ENCODE measurements at regions not wholly inside any gene's neighbourhood (a gene's known extent, or its start where the extent isn't known, plus 50 kb on each side); places are given as distances from the start of the nearest gene placed in this dataset.
A peak's percentile ranks its signal among the peaks of the same experiment; 100 is the strongest.

DNA sequence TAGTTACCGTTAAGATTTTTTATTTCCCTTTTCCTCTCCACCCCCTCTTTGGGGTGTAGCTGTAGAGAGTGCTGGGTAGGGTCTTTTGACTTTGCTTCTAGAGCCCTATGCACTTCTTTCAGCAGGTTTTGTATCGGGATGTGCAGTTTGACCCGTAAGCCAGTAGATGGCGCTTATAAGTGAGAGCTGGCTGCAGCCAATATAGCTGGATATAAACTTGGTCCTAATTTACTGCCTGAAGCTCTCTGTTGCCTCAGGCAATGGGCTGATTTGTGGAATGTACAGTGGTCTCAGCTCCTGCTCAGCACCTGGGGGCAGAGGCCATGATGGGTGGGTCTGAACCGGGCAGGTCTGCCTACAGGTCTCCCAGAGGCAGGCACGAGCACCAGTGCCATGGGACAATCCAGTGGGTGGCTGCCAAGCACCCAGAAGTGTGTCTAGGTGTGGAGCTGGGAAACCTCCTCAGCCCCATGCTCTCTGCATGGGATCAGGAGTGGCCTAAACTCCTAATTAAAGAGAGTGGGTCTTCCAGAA lies 146.5 kb downstream of the SPANXN1 start:
- peaks cover 0 to 2% (median 0%) of the 10 kb centered on the region in 3 donors for H3K27me3 Mint-ChIP-seq (ENCODE audit: low read depth in 3 of 3)
- H3K4me3 Mint-ChIP-seq: no peak overlapping the region
- H3K4me3 ChIP-seq (replicated peaks in 1 of 3; ENCODE audit: low read depth in 2 of 3, low read length in 3 of 3): no peak overlapping the region
- H4K20me1 ChIP-seq (ENCODE audit: insufficient read depth, low read length): no peaks in the 10 kb centered on the region
- no peaks in the 10 kb centered on the region for H3K36me3 Mint-ChIP-seq
- intact Hi-C loops (cut with micrococcal nuclease): no loop called here
- no peaks in the 10 kb centered on the region for H3K4me1 Mint-ChIP-seq
- no peaks in the 10 kb centered on the region for H3K27me3 ChIP-seq (ENCODE audit: control insufficient read depth in 2 of 2, insufficient read depth in 2 of 2, low read length in 2 of 2)
- WGBS (ENCODE audit: insufficient coverage): 0% methylated on average over 1 of the region's 6 CpGs
- TF ChIP-seq, protein P1, sequence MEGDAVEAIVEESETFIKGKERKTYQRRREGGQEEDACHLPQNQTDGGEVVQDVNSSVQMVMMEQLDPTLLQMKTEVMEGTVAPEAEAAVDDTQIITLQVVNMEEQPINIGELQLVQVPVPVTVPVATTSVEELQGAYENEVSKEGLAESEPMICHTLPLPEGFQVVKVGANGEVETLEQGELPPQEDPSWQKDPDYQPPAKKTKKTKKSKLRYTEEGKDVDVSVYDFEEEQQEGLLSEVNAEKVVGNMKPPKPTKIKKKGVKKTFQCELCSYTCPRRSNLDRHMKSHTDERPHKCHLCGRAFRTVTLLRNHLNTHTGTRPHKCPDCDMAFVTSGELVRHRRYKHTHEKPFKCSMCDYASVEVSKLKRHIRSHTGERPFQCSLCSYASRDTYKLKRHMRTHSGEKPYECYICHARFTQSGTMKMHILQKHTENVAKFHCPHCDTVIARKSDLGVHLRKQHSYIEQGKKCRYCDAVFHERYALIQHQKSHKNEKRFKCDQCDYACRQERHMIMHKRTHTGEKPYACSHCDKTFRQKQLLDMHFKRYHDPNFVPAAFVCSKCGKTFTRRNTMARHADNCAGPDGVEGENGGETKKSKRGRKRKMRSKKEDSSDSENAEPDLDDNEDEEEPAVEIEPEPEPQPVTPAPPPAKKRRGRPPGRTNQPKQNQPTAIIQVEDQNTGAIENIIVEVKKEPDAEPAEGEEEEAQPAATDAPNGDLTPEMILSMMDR (IDR thresholded peaks at IDR 0.05): peak; percentile 10
- H2AFZ ChIP-seq (ENCODE audit: insufficient read depth, low read depth, low read length, poor library complexity, severe bottlenecking): no peak overlapping the region
- no peak overlapping the region for H3K27ac Mint-ChIP-seq
- no peak overlapping the region for H3K9ac ChIP-seq (ENCODE audit: insufficient read depth, low read length, poor library complexity, severe bottlenecking)
- H3K36me3 ChIP-seq (replicated peaks in 1 of 2; ENCODE audit: control insufficient read depth in 1 of 2, insufficient read depth in 2 of 2, low read length in 2 of 2): no peaks in the 10 kb centered on the region
- no peak overlapping the region for H3K27ac ChIP-seq (ENCODE audit: low read depth in 1 of 2, low read length in 2 of 2)
- H3K79me2 ChIP-seq (ENCODE audit: insufficient read depth, low read length): no peaks in the 10 kb centered on the region
- no peak overlapping the region for H3K4me2 ChIP-seq (replicated peaks; ENCODE audit: extremely low read depth, low read length, poor library complexity, severe bottlenecking)
- H3K4me1 ChIP-seq (ENCODE audit: control insufficient read depth in 1 of 2, insufficient read depth in 2 of 2, low read length in 2 of 2): no peaks in the 10 kb centered on the region
- DNase-seq: no peak
- no peaks in the 10 kb centered on the region for H3K9me3 ChIP-seq (replicated peaks in 1 of 2; ENCODE audit: control insufficient read depth in 1 of 2, insufficient read depth in 1 of 2, low read length in 2 of 2)
- H3K9me3 Mint-ChIP-seq: peaks cover 0 to 2% (median 0%) of the 10 kb centered on the region in 7 donors

DNA sequence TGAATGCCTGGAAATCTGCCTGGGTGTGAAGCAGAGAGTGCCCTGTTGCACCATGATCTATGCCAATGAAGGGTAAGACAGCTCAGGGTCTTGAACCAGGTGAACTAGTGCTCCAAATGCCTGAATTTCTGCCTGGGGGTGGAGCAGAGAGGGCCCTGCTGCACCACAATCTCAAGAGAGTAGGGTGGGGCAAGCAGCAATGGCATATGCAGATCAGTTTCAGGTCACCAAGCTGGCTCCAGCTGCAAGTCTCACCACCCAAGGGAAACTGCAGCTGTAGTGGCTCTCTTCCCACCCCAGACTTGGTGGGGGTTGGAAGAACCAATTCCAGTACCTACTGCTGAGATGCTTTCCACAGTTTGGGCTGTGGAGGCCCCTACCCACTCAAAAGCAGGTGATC lies 147.0 kb downstream of the SPANXN1 start:
- Histone ChIP-seq H2AFZ (ENCODE audit: insufficient read depth, low read depth, low read length, poor library complexity, severe bottlenecking) (no peak overlapping the region), H3K9me3 (replicated peaks in 1 of 2; ENCODE audit: control insufficient read depth in 1 of 2, insufficient read depth in 1 of 2, low read length in 2 of 2) (no peaks in the 10 kb centered on the region), H3K4me2 (replicated peaks; ENCODE audit: extremely low read depth, low read length, poor library complexity, severe bottlenecking) (no peak overlapping the region), H3K27ac (ENCODE audit: low read depth in 1 of 2, low read length in 2 of 2) (no peak overlapping the region), H3K9ac (ENCODE audit: insufficient read depth, low read length, poor library complexity, severe bottlenecking) (no peak overlapping the region), H3K36me3 (replicated peaks in 1 of 2; ENCODE audit: control insufficient read depth in 1 of 2, insufficient read depth in 2 of 2, low read length in 2 of 2) (no peaks in the 10 kb centered on the region), H3K27me3 (ENCODE audit: control insufficient read depth in 2 of 2, insufficient read depth in 2 of 2, low read length in 2 of 2) (no peaks in the 10 kb centered on the region), H3K4me1 (ENCODE audit: control insufficient read depth in 1 of 2, insufficient read depth in 2 of 2, low read length in 2 of 2) (no peaks in the 10 kb centered on the region), H3K4me3 (replicated peaks in 1 of 3; ENCODE audit: low read depth in 2 of 3, low read length in 3 of 3) (no peak overlapping the region), H3K79me2 (ENCODE audit: insufficient read depth, low read length) (no peaks in the 10 kb centered on the region), H4K20me1 (ENCODE audit: insufficient read depth, low read length) (no peaks in the 10 kb centered on the region)
- no peak overlapping the region for H3K27ac Mint-ChIP-seq
- DNase-seq: no peak
- H3K9me3 Mint-ChIP-seq: peaks cover 0 to 2% (median 0%) of the 10 kb centered on the region in 7 donors
- intact Hi-C loops (cut with micrococcal nuclease): no loop called here
- H3K4me3 Mint-ChIP-seq: no peak overlapping the region
- H3K36me3 Mint-ChIP-seq: no peaks in the 10 kb centered on the region
- H3K4me1 Mint-ChIP-seq: no peaks in the 10 kb centered on the region
- TF ChIP-seq, protein P1 (IDR thresholded peaks at IDR 0.05): no peak
- no peaks in the 10 kb centered on the region for H3K27me3 Mint-ChIP-seq (ENCODE audit: low read depth in 3 of 3)

All from CD14-positive monocyte (primary cell).